GM13977 (cell line): ENCODE measurements at regions not wholly inside any gene's neighbourhood (a gene's known extent, or its start where the extent isn't known, plus 50 kb on each side); places are given as distances from the start of the nearest gene placed in this dataset.
"Not testable (repeated sequence)": the region's sequence is repeated elsewhere in the genome, so short reads cannot be mapped to it uniquely, and the experiment has no call there.

Experiments
- DNase-seq: peaks from one replicate; pipeline ENCODE4 v3.0.0; 2012; ENCODE audit warnings: low spot score
- CTCF ChIP-seq: IDR thresholded peaks from 2 replicates; pipeline ENCODE4 v1.5.1; 2012; ENCODE audit warnings: mild to moderate bottlenecking, control low read depth; ENCODE audit not compliant: insufficient read depth; ENCODE audit errors: extremely low read depth, missing control alignments
- in situ Hi-C: fragments of 300-500 bp; cut with MboI; formaldehyde crosslinking; loops from one replicate; pipeline ENCODE4 v1.12.0; 2022; ENCODE audit warnings: low sequenced_read_pairs, low pct_unique_long_range_greater_than_20kb, mixed read lengths, inconsistent platforms; ENCODE audit not compliant: unreplicated experiment

GRCh38 chr9:81071108-81071507 lies 618.2 kb downstream of the TLE1 start:
- no peak for TF ChIP-seq CTCF
- in situ Hi-C loops, result no loop called here
- DNase-seq, result no peak

GRCh38 chr9:81070689-81071088 lies 618.7 kb downstream of the TLE1 start:
- in situ Hi-C loops, result no loop called here
- no peak for TF ChIP-seq CTCF
- DNase-seq, result no peak

GRCh38 chr9:81069923-81070322 lies 619.4 kb downstream of the TLE1 start:
- in situ Hi-C loops, result no loop called here
- no peak for TF ChIP-seq CTCF
- DNase-seq, result no peak

DNA sequence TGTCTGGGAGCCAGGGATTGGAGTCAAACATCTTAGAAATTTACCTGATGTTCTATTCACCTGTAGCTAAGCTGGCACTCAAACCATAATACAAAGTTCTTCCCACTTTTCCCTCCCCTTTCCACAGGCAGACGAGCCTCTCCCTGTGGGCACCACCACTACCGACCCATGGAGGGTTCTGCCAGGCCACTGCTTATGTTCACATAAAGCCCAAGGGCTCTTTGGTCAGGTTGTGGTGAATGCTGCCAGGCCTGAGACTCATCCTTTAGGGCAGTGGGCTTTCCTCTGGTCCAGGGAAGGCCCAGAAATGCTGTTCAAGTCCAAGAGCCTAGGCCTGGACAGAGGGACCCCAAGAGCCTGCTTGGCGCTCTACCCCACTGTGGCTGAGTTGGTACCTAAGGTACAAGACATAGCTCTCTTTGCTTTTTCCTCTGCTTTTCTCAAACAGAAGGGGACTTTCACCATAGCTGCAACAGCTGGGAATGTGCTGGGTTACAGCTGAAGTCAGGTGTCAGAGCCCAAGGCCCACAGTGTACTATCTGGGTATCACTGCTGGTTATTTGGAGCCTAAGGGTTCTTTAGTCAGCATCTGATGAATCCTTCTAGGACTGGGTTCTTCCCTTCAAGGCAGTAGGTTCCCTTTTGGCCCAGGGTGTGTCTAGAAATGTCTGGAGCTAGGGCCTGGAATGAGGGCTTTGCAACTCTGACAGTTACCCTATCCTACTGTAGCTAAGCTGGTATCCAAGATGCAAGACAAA lies 620.1 kb downstream of the TLE1 start:
- in situ Hi-C loops, result no loop called here
- TF ChIP-seq CTCF, result no peak
- DNase-seq, result no peak

GRCh38 chr9:81062995-81063394 lies 626.4 kb downstream of the TLE1 start:
- in situ Hi-C loops, DNase-seq: not testable (repeated sequence)

DNA sequence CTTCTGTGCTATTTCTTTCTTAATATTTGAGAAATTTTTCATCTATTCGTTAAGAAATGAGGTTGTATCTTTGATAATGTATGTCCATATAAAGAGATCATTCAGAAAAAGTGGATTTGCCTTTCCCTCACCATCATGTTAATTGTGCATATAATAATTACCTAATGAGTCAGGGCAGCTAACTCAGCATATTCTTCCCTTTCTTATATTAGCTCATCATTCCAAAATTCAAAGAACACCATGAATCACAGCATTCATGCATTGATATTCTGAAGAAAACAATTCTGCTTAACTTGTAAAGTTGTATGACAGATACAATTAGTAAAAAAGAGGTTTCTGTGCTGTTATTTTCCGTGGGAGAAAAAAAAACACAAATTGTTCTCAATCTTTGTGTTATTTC lies 630.6 kb downstream of the TLE1 start:
- in situ Hi-C loops, result no loop called here
- no peak for DNase-seq

More for the DNA sequence above, 630.6 kb downstream of the TLE1 start:
- no peak for TF ChIP-seq CTCF
